Activated naive CD4-positive, alpha-beta T cell treated with anti-CD3 and anti-CD28 coated beads, Interleukin-2, amount 50 U/mL, for 24 hours (primary cell): ENCODE measurements at regions not wholly inside any gene's neighbourhood (a gene's known extent, or its start where the extent isn't known, plus 50 kb on each side); places are given as distances from the start of the nearest gene placed in this dataset.
"Not testable (repeated sequence)": the region's sequence is repeated elsewhere in the genome, so short reads cannot be mapped to it uniquely, and the experiment has no call there.

Source experiments
- H3K27ac Mint-ChIP-seq: one replicate; pipeline ENCODE4 v1.8.0; 2021; ENCODE audit warnings: mild to moderate bottlenecking, mixed read lengths
- H3K27me3 Mint-ChIP-seq: one replicate; pipeline ENCODE4 v1.8.0; 2021; ENCODE audit warnings: mixed read lengths
- H3K36me3 Mint-ChIP-seq: one replicate; pipeline ENCODE4 v1.8.0; 2021; ENCODE audit warnings: mixed read lengths
- H3K4me1 Mint-ChIP-seq: one replicate; pipeline ENCODE4 v1.8.0; 2021; ENCODE audit warnings: mixed read lengths
- H3K4me3 Mint-ChIP-seq: one replicate; pipeline ENCODE4 v1.8.0; 2021; ENCODE audit warnings: mild to moderate bottlenecking, mixed read lengths
- H3K9me3 Mint-ChIP-seq: one replicate; pipeline ENCODE4 v1.8.0; 2021; ENCODE audit warnings: mixed read lengths

GRCh38 chr15:78708713-78709260 is 67.8 kb upstream of the CHRNB4 start:
- Mint-ChIP-seq H3K4me3 (no peak overlapping the region), H3K27me3 (peaks cover 22% of the 10 kb centered on the region), H3K9me3 (no peaks in the 10 kb centered on the region), H3K4me1 (peaks cover 6% of the 10 kb centered on the region), H3K27ac (peak overlapping the region; percentile 47), H3K36me3 (no peaks in the 10 kb centered on the region)

DNA sequence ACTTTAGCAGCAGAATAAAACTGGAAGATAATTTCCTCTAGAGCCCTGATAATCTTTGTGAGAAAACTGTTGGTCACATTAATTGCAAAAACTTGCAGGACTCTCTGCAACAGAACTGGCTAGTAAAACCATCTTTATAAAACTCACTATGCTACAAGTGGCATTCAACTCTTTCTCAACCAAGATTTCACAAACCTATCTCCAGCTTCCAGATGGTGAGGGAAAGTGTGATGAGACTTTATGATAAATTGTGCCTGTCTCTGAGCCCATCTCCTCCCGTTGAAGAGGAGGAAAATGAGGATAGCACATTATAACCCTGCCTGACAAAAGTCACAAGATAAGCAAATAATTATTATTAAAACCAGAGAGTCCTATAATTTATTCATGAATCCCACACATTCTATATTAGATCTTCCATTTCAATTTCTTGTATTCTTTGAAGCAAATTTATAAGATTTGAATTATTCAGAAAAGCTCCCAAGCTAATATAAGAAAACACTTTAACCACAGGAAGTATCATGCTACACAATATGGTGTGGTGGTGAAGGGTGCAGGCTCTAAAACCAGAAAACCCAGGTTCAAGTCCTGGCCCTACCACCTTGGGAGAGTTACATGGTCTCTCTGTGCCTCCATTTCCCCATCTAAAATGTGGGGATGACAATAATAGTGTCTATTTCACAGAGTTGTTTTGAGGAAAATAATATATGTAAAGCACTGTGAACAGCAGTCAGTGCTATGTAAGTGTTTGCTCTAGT is 65.6 kb upstream of the CHRNB4 start:
- not testable (repeated sequence) for H3K4me1 Mint-ChIP-seq, H3K36me3 Mint-ChIP-seq, H3K9me3 Mint-ChIP-seq, H3K27ac Mint-ChIP-seq, H3K4me3 Mint-ChIP-seq
- peaks cover 25% of the 10 kb centered on the region for H3K27me3 Mint-ChIP-seq

DNA sequence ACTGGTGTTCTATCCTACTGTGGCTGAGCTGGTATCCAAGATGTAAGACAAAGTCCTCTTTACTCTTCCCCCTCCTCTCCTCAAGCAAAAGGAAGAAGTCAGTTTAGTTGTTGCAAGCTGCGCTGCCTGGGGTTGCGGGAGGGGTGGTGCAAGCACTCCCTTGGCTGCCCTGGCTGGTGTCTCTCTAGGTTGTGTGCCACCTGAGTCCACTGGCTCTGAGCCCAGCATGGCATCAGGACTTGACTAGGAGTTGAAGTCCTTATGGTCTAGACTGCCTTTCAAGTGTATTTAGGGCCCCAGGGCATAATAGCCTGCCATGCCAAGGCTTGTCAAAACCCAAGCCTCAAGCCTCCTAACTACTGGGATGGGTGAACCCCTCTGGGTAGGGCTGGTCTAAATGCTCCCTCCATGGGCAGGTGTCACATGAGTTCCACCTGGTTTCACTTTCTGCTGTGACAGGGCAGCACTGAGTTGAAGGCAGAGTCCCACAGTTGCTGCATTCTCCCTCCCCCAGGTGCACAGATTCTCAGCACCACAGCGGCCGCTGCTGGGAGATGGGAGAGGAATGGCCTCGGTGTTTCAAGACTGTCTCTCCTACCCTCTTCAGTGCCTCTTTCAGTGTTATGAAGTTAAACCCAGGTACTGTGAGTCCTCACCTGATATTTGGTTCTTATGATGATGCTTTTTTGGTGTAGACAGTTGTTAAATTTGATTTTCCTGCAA is 62.5 kb upstream of the CHRNB4 start:
- peaks cover 17% of the 10 kb centered on the region for H3K27me3 Mint-ChIP-seq
- H3K9me3 Mint-ChIP-seq, H3K27ac Mint-ChIP-seq, H3K4me3 Mint-ChIP-seq, H3K36me3 Mint-ChIP-seq, H3K4me1 Mint-ChIP-seq: not testable (repeated sequence)

DNA sequence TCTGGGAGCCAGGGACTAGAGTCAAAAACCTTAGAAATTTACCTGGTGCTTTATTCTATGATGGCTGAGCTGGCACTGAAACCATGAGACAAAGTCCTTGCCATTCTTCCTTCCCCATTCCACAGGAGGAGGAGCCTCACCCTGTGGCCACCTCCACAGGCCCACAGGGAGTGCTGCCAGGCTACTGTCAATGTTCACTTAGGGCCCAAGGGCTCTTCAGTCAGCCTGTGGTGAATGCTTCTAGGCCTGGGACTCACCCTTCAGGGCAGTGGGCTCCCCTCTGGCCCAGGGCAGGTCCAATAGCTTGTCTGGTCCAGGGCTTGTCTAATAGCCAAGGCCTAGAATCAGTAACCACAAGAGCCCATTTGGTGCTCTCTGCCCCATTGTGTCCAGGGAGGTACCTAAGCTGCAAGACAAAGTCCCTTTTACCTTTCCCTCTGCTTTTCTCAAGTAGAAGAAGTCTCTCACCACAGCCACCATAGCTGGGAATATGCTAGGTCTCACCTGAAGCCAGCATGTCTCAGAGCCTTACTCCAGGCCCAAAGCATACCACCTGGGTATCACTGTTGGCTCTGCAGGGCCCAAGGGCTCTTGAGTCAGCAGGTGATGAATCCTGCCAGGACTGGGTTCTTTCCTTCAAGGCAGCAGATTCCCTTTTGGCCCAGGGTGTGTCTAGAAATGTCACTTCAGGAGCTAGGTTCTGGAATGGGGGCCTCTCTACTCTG is 61.8 kb upstream of the CHRNB4 start:
- Mint-ChIP-seq H3K27ac (no peak overlapping the region), H3K9me3 (no peaks in the 10 kb centered on the region), H3K4me1 (no peaks in the 10 kb centered on the region), H3K27me3 (peaks cover 14% of the 10 kb centered on the region), H3K4me3 (no peak overlapping the region), H3K36me3 (no peaks in the 10 kb centered on the region)

DNA sequence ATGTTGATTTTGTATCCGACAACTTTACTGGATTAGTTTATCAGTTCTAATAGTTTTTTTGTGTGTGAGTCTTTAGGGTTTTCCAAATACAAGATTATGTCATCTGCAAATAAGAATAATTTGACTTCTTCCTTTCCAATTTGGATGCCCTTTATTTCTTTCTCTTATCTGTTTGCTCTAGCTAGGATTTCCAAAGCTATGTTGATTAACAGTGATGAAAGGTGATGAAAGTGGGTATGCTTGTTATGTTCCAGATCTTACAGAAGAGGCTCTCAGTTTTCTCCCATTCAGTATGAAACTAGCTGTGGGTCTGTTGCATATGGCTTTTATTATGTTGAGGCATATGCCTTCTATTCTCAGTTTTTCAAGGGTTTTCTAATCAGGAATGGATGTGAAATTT is 56.4 kb upstream of the CHRNB4 start:
- no peak overlapping the region for H3K27ac Mint-ChIP-seq
- no peaks in the 10 kb centered on the region for H3K36me3 Mint-ChIP-seq
- H3K27me3 Mint-ChIP-seq: peaks cover 5% of the 10 kb centered on the region
- no peaks in the 10 kb centered on the region for H3K9me3 Mint-ChIP-seq
- no peaks in the 10 kb centered on the region for H3K4me1 Mint-ChIP-seq
- no peak overlapping the region for H3K4me3 Mint-ChIP-seq

DNA sequence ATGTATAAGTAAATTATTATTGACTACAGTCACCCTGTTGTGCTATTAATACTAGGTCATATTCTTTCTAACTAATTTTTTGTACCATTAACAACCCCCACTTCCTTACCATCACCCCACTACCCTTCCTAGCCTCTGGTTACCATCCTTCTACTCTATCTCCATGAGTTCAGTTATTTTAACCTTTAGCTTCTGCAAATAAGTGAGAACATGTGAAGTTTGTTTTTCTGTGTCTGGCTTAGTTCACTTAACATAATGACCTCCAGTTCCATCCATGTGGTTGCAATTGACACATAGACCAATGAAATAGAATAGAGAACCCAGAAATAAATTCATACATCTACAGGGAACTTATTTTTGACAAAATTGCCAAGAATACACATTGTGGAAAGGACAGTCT is 55.4 kb upstream of the CHRNB4 start:
- Mint-ChIP-seq H3K4me1 (no peaks in the 10 kb centered on the region), H3K27me3 (peaks cover 3% of the 10 kb centered on the region), H3K36me3 (no peaks in the 10 kb centered on the region), H3K4me3 (no peak overlapping the region), H3K9me3 (no peaks in the 10 kb centered on the region), H3K27ac (no peak overlapping the region)

GRCh38 chr15:78695854-78696253 is 54.8 kb upstream of the CHRNB4 start:
- Mint-ChIP-seq H3K4me1 (no peaks in the 10 kb centered on the region), H3K4me3 (no peak overlapping the region), H3K9me3 (no peaks in the 10 kb centered on the region), H3K27me3 (peaks cover 3% of the 10 kb centered on the region), H3K36me3 (no peaks in the 10 kb centered on the region), H3K27ac (no peak overlapping the region)

GRCh38 chr15:78695046-78695671 is 54.1 kb upstream of the CHRNB4 start:
- peaks cover 3% of the 10 kb centered on the region for H3K27me3 Mint-ChIP-seq
- no peak overlapping the region for H3K27ac Mint-ChIP-seq
- H3K9me3 Mint-ChIP-seq: no peaks in the 10 kb centered on the region
- no peaks in the 10 kb centered on the region for H3K4me1 Mint-ChIP-seq
- H3K36me3 Mint-ChIP-seq: no peaks in the 10 kb centered on the region
- H3K4me3 Mint-ChIP-seq: no peak overlapping the region

DNA sequence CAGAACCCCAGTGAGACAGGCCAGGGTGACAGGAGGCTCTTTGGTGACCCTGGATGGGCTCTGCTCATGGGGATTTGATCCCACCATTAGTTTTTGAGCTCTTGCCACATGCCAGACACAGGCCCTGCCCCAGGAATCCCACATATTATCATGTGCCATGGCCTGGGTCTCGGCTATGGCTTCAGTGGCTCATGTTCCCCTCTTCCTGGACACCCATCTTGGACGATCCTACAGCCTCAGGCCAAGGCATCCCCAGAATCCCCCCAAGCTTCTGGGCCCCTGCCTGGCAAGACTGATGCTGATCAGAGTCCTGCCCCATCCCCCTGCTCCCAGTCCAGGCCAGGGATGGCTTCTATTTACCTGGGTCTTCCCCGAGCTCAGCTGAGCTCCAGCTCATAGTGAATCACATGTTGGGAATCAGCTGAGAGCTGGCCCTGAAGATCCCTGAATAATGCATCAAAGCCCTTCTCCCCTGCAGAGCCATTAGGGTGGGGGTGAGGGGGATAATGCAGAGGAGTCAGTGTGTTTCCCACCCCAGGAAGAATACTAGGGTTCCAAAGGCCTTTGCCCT is 50.9 kb upstream of the CHRNB4 start:
- Mint-ChIP-seq H3K4me1 (no peaks in the 10 kb centered on the region), H3K4me3 (no peak overlapping the region), H3K27ac (no peak overlapping the region), H3K36me3 (no peaks in the 10 kb centered on the region), H3K9me3 (no peaks in the 10 kb centered on the region), H3K27me3 (peaks cover 3% of the 10 kb centered on the region)

DNA sequence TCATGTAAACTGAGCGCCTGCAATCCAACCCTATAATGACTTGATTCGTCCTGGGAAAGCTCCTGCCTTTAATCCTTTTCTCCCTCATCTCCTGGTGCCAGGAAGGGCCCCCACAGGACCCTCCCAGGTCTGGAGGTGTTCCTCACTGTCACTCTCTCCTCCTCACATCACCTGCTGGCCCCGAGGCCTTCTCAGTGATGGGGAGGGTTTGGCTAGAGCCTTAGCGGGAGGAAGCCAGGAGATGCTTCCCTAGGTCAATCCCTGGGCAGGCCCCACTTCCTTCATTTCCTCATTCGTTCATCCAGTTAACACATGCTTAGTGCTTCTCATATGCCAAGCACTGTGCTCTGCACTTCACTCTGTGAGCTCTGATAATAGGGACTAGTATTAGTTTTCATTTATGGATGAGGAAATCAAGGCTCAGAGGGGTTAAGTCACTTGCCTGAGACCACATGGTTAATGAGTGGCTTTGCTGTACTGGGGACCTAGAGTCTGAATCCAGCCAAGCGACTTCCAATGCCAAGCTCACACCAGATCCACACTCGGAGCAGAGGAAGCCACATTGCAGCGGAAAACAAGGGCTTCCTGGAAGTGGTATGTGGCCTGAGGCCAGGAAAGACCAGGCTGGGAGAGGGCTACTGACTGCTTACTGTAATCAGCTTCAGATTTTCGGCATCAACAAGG is 50.3 kb upstream of the CHRNB4 start:
- Mint-ChIP-seq H3K9me3 (no peaks in the 10 kb centered on the region), H3K27me3 (peaks cover 3% of the 10 kb centered on the region), H3K36me3 (no peaks in the 10 kb centered on the region), H3K4me3 (no peak overlapping the region), H3K27ac (no peak overlapping the region), H3K4me1 (no peaks in the 10 kb centered on the region)
